CD4-positive, alpha-beta T cell (primary cell): ENCODE measurements at regions not wholly inside any gene's neighbourhood (a gene's known extent, or its start where the extent isn't known, plus 50 kb on each side); places are given as distances from the start of the nearest gene placed in this dataset.

Experiments
- ATAC-seq: fragments of 200-7000 bp; cut with Tn5 transposase; one replicate; pipeline ENCODE4 v1.10.0; 2022; ENCODE audit warnings: mild to moderate bottlenecking; ENCODE audit not compliant: poor library complexity
- CTCF ChIA-PET: fragments of 350-600 bp; sonication (Branson Sonifier 250); formaldehyde crosslinking; loops from one replicate; lab custom pipeline; 2021; ENCODE audit warnings: antibody characterized with exemption, inconsistent platforms; lab: Charles Lee
- POLR2A ChIA-PET: fragments of 350-600 bp; sonication (Branson Sonifier 250); formaldehyde crosslinking; loops from one replicate; lab custom pipeline; 2021; ENCODE audit warnings: antibody characterized with exemption, inconsistent platforms; lab: Charles Lee
- DNase-seq, 14 experiments: peaks; one replicate each; pipeline ENCODE4 v3.0.0-alpha.2; 2013 to 2020; ENCODE audit warnings: mixed read lengths in 2 of 14
- H3K27ac ChIP-seq, 2 donors: one replicate each; pipeline versions ENCODE4 v1.5.1 to v1.7.0; 2013; ENCODE audit warnings: low read length in 2 of 2, low read depth in 1 of 2, mild to moderate bottlenecking in 1 of 2
- H3K27me3 ChIP-seq, 2 experiments: 1 replicate in 1 of 2; 2 replicates in 1 of 2; pipeline versions ENCODE4 v1.6.1 to v1.7.0; 2013; ENCODE audit warnings: low read length in 2 of 2, control low read depth in 1 of 2, mild to moderate bottlenecking in 1 of 2, moderate library complexity in 1 of 2; ENCODE audit not compliant: insufficient read depth in 2 of 2, control insufficient read depth in 1 of 2
- H3K36me3 ChIP-seq: one replicate; pipeline ENCODE4 v1.6.1; 2013; ENCODE audit warnings: low read length, control low read depth; ENCODE audit not compliant: insufficient read depth
- H3K4me1 ChIP-seq: one replicate; pipeline ENCODE4 v1.6.1; 2013; ENCODE audit warnings: low read length, control low read depth; ENCODE audit not compliant: insufficient read depth
- H3K4me3 ChIP-seq: one replicate; pipeline ENCODE4 v1.5.1; 2013; ENCODE audit warnings: mild to moderate bottlenecking, low read length, moderate library complexity
- H3K9me3 ChIP-seq, 2 experiments: 1 replicate in 1 of 2; 2 replicates in 1 of 2; pipeline versions ENCODE4 v1.6.1 to v1.7.0; 2013; ENCODE audit warnings: low read length in 2 of 2, mild to moderate bottlenecking in 2 of 2, control low read depth in 1 of 2, moderate library complexity in 1 of 2; ENCODE audit not compliant: control insufficient read depth in 1 of 2, insufficient read depth in 1 of 2
- H3K27ac Mint-ChIP-seq: one replicate; pipeline ENCODE4 v1.8.0; 2020; ENCODE audit warnings: mixed read lengths
- H3K27me3 Mint-ChIP-seq: one replicate; pipeline ENCODE4 v1.8.0; 2021; ENCODE audit warnings: mixed read lengths
- H3K36me3 Mint-ChIP-seq: one replicate; pipeline ENCODE4 v1.8.0; 2021; ENCODE audit warnings: low read depth, mixed read lengths
- H3K4me1 Mint-ChIP-seq: one replicate; pipeline ENCODE4 v1.8.0; 2021; ENCODE audit warnings: low read depth, mixed read lengths
- H3K4me3 Mint-ChIP-seq: one replicate; pipeline ENCODE4 v1.8.0; 2020; ENCODE audit warnings: mild to moderate bottlenecking, mixed read lengths
- H3K9me3 Mint-ChIP-seq: one replicate; pipeline ENCODE4 v1.8.0; 2020; ENCODE audit warnings: mixed read lengths
- CTCF ChIP-seq: fragments of 200-600 bp; IDR thresholded peaks from one replicate; pipeline ENCODE4 v1.8.0; 2022; ENCODE audit warnings: antibody characterized with exemption, mild to moderate bottlenecking
- intact Hi-C, 2 experiments: fragments of 100-400 bp; cut with DNase I in 1 of 2; cut with micrococcal nuclease in 1 of 2; formaldehyde crosslinking; loops; one replicate each; pipeline versions ENCODE4 v1.15.1 to v1.9.0; 2023 to 2025; cut with DNase I, micrococcal nuclease

GRCh38 chr5:145233461-145233860 lies 601.7 kb downstream of the PRELID2 start:
- POLR2A ChIA-PET: no interaction called here
- intact Hi-C loops: no loop called here

GRCh38 chr5:145230781-145231180 lies 604.4 kb downstream of the PRELID2 start:
- intact Hi-C loops: no loop called here
- peaks cover 2% of the 10 kb centered on the region for H3K9me3 Mint-ChIP-seq
- Histone ChIP-seq H3K27ac (no peak overlapping the region), H3K4me1 (no peaks in the 10 kb centered on the region), H3K4me3 (no peak overlapping the region), H3K27me3 (no peaks in the 10 kb centered on the region), H3K9me3 (peaks cover 0 to 16% of the 10 kb centered on the region in 2 experiments), H3K36me3 (no peaks in the 10 kb centered on the region)
- H3K4me1 Mint-ChIP-seq: no peaks in the 10 kb centered on the region
- no peaks in the 10 kb centered on the region for H3K27me3 Mint-ChIP-seq
- no peaks in the 10 kb centered on the region for H3K36me3 Mint-ChIP-seq
- H3K27ac Mint-ChIP-seq: no peak overlapping the region
- CTCF ChIA-PET: no interaction called here
- TF ChIP-seq CTCF: no peak
- no peak for DNase-seq
- ATAC-seq: no peak
- POLR2A ChIA-PET: no interaction called here
- H3K4me3 Mint-ChIP-seq: no peak overlapping the region

More at GRCh38 chr5:145233461-145233860, 601.7 kb downstream of the PRELID2 start:
- no peak overlapping the region for H3K4me3 Mint-ChIP-seq
- Histone ChIP-seq H3K36me3 (no peaks in the 10 kb centered on the region), H3K4me3 (no peak overlapping the region), H3K27me3 (no peaks in the 10 kb centered on the region), H3K9me3 (peaks cover 0 to 15% of the 10 kb centered on the region in 2 experiments), H3K27ac (no peak overlapping the region), H3K4me1 (no peaks in the 10 kb centered on the region)
- H3K27ac Mint-ChIP-seq: no peak overlapping the region
- no peaks in the 10 kb centered on the region for H3K27me3 Mint-ChIP-seq
- ATAC-seq (no peak), DNase-seq (no peak)
- no peak for TF ChIP-seq CTCF
- no peaks in the 10 kb centered on the region for H3K4me1 Mint-ChIP-seq
- H3K36me3 Mint-ChIP-seq: no peaks in the 10 kb centered on the region
- H3K9me3 Mint-ChIP-seq: peaks cover 3% of the 10 kb centered on the region
- CTCF ChIA-PET: no interaction called here

GRCh38 chr5:145228564-145228963 lies 606.6 kb downstream of the PRELID2 start:
- no peak for DNase-seq
- Histone ChIP-seq H3K9me3 (peaks cover 0 to 16% of the 10 kb centered on the region in 2 experiments), H3K4me1 (no peaks in the 10 kb centered on the region), H3K4me3 (no peak overlapping the region), H3K27ac (no peak overlapping the region), H3K27me3 (no peaks in the 10 kb centered on the region), H3K36me3 (no peaks in the 10 kb centered on the region)
- no peak overlapping the region for H3K27ac Mint-ChIP-seq
- no peak overlapping the region for H3K4me3 Mint-ChIP-seq
- TF ChIP-seq CTCF: no peak
- H3K27me3 Mint-ChIP-seq: no peaks in the 10 kb centered on the region
- H3K4me1 Mint-ChIP-seq: no peaks in the 10 kb centered on the region
- H3K9me3 Mint-ChIP-seq: peaks cover 2% of the 10 kb centered on the region
- intact Hi-C loops: no loop called here
- ChIA-PET CTCF (no interaction called here), POLR2A (no interaction called here)
- no peak for ATAC-seq
- H3K36me3 Mint-ChIP-seq: no peaks in the 10 kb centered on the region
